HepG2 (cell line): ENCODE measurements at regions not wholly inside any gene's neighbourhood (a gene's known extent, or its start where the extent isn't known, plus 50 kb on each side); places are given as distances from the start of the nearest gene placed in this dataset.

ENCODE experiments used
- ATAC-seq: fragments of 200-7000 bp; cut with Tn5 transposase; 3 replicates; pipeline ENCODE4 v1.9.1; 2020; ENCODE audit warnings: mild to moderate bottlenecking, moderate library complexity
- BruUV-seq: library from RNA; stranded (reverse); fragments of 400-500 nt; replicated peaks from 2 replicates; lab custom pipeline; 2021; lab: Mats Ljungman, UMichigan
- CTCF ChIA-PET: fragments of 300-600 bp; formaldehyde crosslinking; extraction: SDS; loops from one replicate; lab custom pipeline; 2021; ENCODE audit warnings: low total read pairs, inconsistent platforms, low intra/inter-chr PET ratio; lab: Yijun Ruan, JAX
- POLR2A ChIA-PET: fragments of 350-600 bp; sonication (Branson Sonifier 250); formaldehyde crosslinking; loops from one replicate; lab custom pipeline; 2020; ENCODE audit warnings: antibody characterized with exemption, inconsistent platforms; lab: Yijun Ruan, JAX
- DNase-seq: peaks from one replicate; pipeline ENCODE4 v3.0.0-alpha.2; 2015; ENCODE audit warnings: low spot score
- FAIRE-seq: peaks from 3 replicates; lab custom pipeline; 2011; peaks lifted over from hg19 to GRCh38; lab: Jason Lieb, UNC
- H2AFZ ChIP-seq: one replicate; pipeline ENCODE4 v1.6.1; 2011; ENCODE audit warnings: low read length, inconsistent platforms
- H3K27ac ChIP-seq: fragments of 300-600 bp; 3 replicates; pipeline ENCODE4 v1.8.0; 2011; ENCODE audit warnings: mixed run types, mild to moderate bottlenecking, mixed read lengths, low read length, inconsistent platforms; ENCODE audit not compliant: insufficient read depth; ENCODE audit errors: extremely low read length
- H3K27me3 ChIP-seq, 2 experiments: fragments of 200-600 bp in 1 of 2; 2 replicates in 1 of 2; 3 replicates in 1 of 2; pipeline versions ENCODE4 v1.6.0 to v1.8.0; 2011; ENCODE audit warnings: low read length in 2 of 2, mild to moderate bottlenecking in 2 of 2, moderate library complexity in 2 of 2, inconsistent platforms in 1 of 2; ENCODE audit not compliant: insufficient read depth in 2 of 2, control insufficient read depth in 1 of 2
- H3K36me3 ChIP-seq, 2 experiments: fragments of 200-600 bp in 1 of 2; replicated peaks in 1 of 2; 2 replicates in 1 of 2; 3 replicates in 1 of 2; pipeline versions ENCODE4 v1.5.1 to v1.8.0; 2011; ENCODE audit warnings: low read length in 2 of 2, inconsistent platforms in 1 of 2; ENCODE audit not compliant: insufficient read depth in 2 of 2, control insufficient read depth in 1 of 2
- H3K4me1 ChIP-seq: 2 replicates; pipeline ENCODE4 v1.5.1; 2012; ENCODE audit warnings: low read length, inconsistent platforms; ENCODE audit not compliant: insufficient read depth
- H3K4me2 ChIP-seq: 2 replicates; pipeline ENCODE4 v1.6.0; 2011; ENCODE audit warnings: low read depth, low read length, inconsistent platforms
- H3K4me3 ChIP-seq, 3 experiments: fragments of 200-600 bp in 1 of 3; sonication (generic), shearing (Covaris generic) in 1 of 3; replicated peaks in 1 of 3; 2 replicates each; pipeline ENCODE4 v1.5.1; 2011 to 2016; ENCODE audit warnings: low read length in 3 of 3, inconsistent platforms in 2 of 3, low read depth in 2 of 3, mild to moderate bottlenecking in 2 of 3, control low read depth in 1 of 3, mixed read lengths in 1 of 3; ENCODE audit not compliant: insufficient read depth in 1 of 3
- H3K79me2 ChIP-seq: one replicate; pipeline ENCODE4 v1.6.1; 2011; ENCODE audit warnings: low read length, inconsistent platforms; ENCODE audit not compliant: insufficient read depth
- H3K9ac ChIP-seq: 2 replicates; pipeline ENCODE4 v1.6.0; 2011; ENCODE audit warnings: mild to moderate bottlenecking, low read depth, low read length, inconsistent platforms; ENCODE audit not compliant: insufficient read depth
- H3K9me3 ChIP-seq: 2 replicates; pipeline ENCODE4 v1.5.1; 2012; ENCODE audit warnings: mild to moderate bottlenecking, low read length
- H4K20me1 ChIP-seq: 2 replicates; pipeline ENCODE4 v1.6.0; 2011; ENCODE audit warnings: inconsistent platforms, mild to moderate bottlenecking, low read length, moderate library complexity; ENCODE audit not compliant: insufficient read depth
- ATF4 ChIP-seq, 2 experiments: fragments of 450-650 bp in 1 of 2; sonication (generic) in 1 of 2; formaldehyde crosslinking; IDR thresholded peaks; 2 replicates each; pipeline versions ENCODE4 v1.5.0 to v1.8.0; 2020 to 2022; ENCODE audit warnings: mild to moderate bottlenecking in 1 of 2, missing genetic modification reagents in 1 of 2
- CBFB ChIP-seq: sonication (generic); formaldehyde crosslinking; IDR thresholded peaks from 2 replicates; pipeline ENCODE4 v1.4.0; 2020; ENCODE audit warnings: missing genetic modification reagents
- KAT2B ChIP-seq: fragments of 150-350 bp; IDR thresholded peaks from 2 replicates; pipeline ENCODE4 v1.6.1; 2014; ENCODE audit warnings: low read depth, low read length, borderline replicate concordance
- KLF16 ChIP-seq, 2 experiments: sonication (generic) in 1 of 2; formaldehyde crosslinking in 1 of 2; IDR thresholded peaks; 2 replicates each; pipeline versions ENCODE4 v1.6.1 to v1.8.0; 2016 to 2023; ENCODE audit warnings: missing genetic modification reagents in 2 of 2, missing compliant biosample characterization in 1 of 2
- NR2F6 ChIP-seq, 2 experiments: IDR thresholded peaks; 2 replicates each; pipeline ENCODE4 v1.6.1; 2016; ENCODE audit warnings: antibody characterized with exemption in 1 of 2, mild to moderate bottlenecking in 1 of 2
- PAX8 ChIP-seq: sonication (generic); formaldehyde crosslinking; IDR thresholded peaks from 2 replicates; pipeline ENCODE4 v1.8.0; 2022; ENCODE audit warnings: mild to moderate bottlenecking, missing genetic modification reagents, borderline replicate concordance
- TBL1XR1 ChIP-seq: fragments of 150-350 bp; IDR thresholded peaks from 2 replicates; pipeline ENCODE4 v1.6.1; 2014; ENCODE audit warnings: borderline replicate concordance, low read length; ENCODE audit not compliant: partially characterized antibody
- TCF12 ChIP-seq, 2 experiments: fragments of 450-650 bp in 1 of 2; sonication (generic) in 1 of 2; formaldehyde crosslinking in 1 of 2; IDR thresholded peaks; 2 replicates each; pipeline versions ENCODE4 v1.6.1 to v1.8.0; 2017 to 2022; ENCODE audit warnings: antibody characterized with exemption in 1 of 2, mild to moderate bottlenecking in 1 of 2, missing genetic modification reagents in 1 of 2, moderate library complexity in 1 of 2
- ZNF383 ChIP-seq: sonication (generic); formaldehyde crosslinking; IDR thresholded peaks from 2 replicates; pipeline ENCODE4 v1.4.0; 2020; ENCODE audit warnings: missing genetic modification reagents, mild to moderate bottlenecking, borderline replicate concordance
- ZNF770 ChIP-seq: sonication (generic); formaldehyde crosslinking; IDR thresholded peaks from 2 replicates; pipeline ENCODE4 v1.5.0; 2020; ENCODE audit warnings: mild to moderate bottlenecking, missing genetic modification reagents
- WGBS: methylation state at CpG from one replicate; pipeline ENCODE4 v1.1.6; 2017; ENCODE audit warnings: low lambda C conversion rate; 5-methylcytosine and 5-hydroxymethylcytosine counted together
- in situ Hi-C: cut with HindIII; loops from 2 replicates; pipeline ENCODE4 v1.10.0; 2017; ENCODE audit warnings: low pct_unique_long_range_greater_than_20kb; ENCODE audit not compliant: extremely low pct_ligation_motif_present
- intact Hi-C: fragments of 100-400 bp; cut with micrococcal nuclease; formaldehyde crosslinking; loops from one replicate; pipeline ENCODE4 v1.10.0; 2022; ENCODE audit not compliant: unreplicated experiment

GRCh38 chr3:19093084-19093483 lies 55.2 kb upstream of the KCNH8 start:
- Histone ChIP-seq H3K27me3 (no peaks in the 10 kb centered on the region), H3K4me1 (no peaks in the 10 kb centered on the region), H3K4me2 (no peak overlapping the region), H2AFZ (no peak overlapping the region), H3K9ac (no peak overlapping the region), H3K4me3 (no peak overlapping the region), H4K20me1 (no peaks in the 10 kb centered on the region), H3K27ac (no peak overlapping the region), H3K36me3 (no peaks in the 10 kb centered on the region), H3K9me3 (no peaks in the 10 kb centered on the region)
- DNase-seq (no peak), FAIRE-seq (no peak), ATAC-seq (no peak)
- CTCF ChIA-PET = no interaction called here
- in situ Hi-C loops (no loop called here), intact Hi-C loops (no loop called here)
- POLR2A ChIA-PET = no interaction called here
- 14% methylated on average over 4 of the region's 4 CpGs for WGBS
- no peak for TF ChIP-seq ZNF770
- no peak for TF ChIP-seq CBFB (CRISPR knock-in tag)
- TF ChIP-seq NR2F6 (IDR thresholded peaks at IDR 0.05) = no peak
- TF ChIP-seq NR2F6 (CRISPR knock-in tag; IDR thresholded peaks at IDR 0.05) = no peak
- TF ChIP-seq KLF16 (CRISPR knock-in tag; IDR thresholded peaks at IDR 0.05) = no peak
- no peak for TF ChIP-seq ZNF383
- no peak for TF ChIP-seq ATF4 (CRISPR knock-in tag; IDR thresholded peaks at IDR 0.05)
- TF ChIP-seq TBL1XR1 = no peak
- TF ChIP-seq KAT2B = no peak
- TF ChIP-seq PAX8 (CRISPR knock-in tag) = no peak
- no peak for TF ChIP-seq TCF12 (IDR thresholded peaks at IDR 0.05)
- TF ChIP-seq TCF12 (CRISPR knock-in tag; IDR thresholded peaks at IDR 0.05) = no peak
- TF ChIP-seq, all 625 proteins: peak for 0
- no peaks in the 10 kb centered on the region for H3K79me2 ChIP-seq
- BruUV-seq = no TSS peak
